Mesenchymal stem cell (in vitro differentiated cells and primary cell): ENCODE measurements at regions not wholly inside any gene's neighbourhood (a gene's known extent, or its start where the extent isn't known, plus 50 kb on each side); places are given as distances from the start of the nearest gene placed in this dataset.
"Not testable (repeated sequence)": the region's sequence is repeated elsewhere in the genome, so short reads cannot be mapped to it uniquely, and the experiment has no call there.

Experiments used
- DNase-seq: peaks from one replicate; pipeline ENCODE4 v3.0.0-alpha.2; 2013
- H2AFZ ChIP-seq: one replicate; pipeline ENCODE4 v1.6.1; 2013; ENCODE audit warnings: low read depth, mild to moderate bottlenecking, control low read depth, inconsistent platforms, low read length, moderate library complexity
- H2AK5ac ChIP-seq: 2 replicates; pipeline ENCODE4 v1.6.1; 2013; ENCODE audit warnings: low read length, moderate library complexity, mild to moderate bottlenecking, inconsistent platforms; ENCODE audit not compliant: severe bottlenecking
- H2BK120ac ChIP-seq: one replicate; pipeline ENCODE4 v1.6.1; 2013; ENCODE audit warnings: low read depth, mild to moderate bottlenecking, inconsistent platforms, low read length, moderate library complexity
- H2BK12ac ChIP-seq, 2 experiments: one replicate each; pipeline ENCODE4 v1.6.1; 2013; ENCODE audit warnings: inconsistent platforms in 2 of 2, low read length in 2 of 2, mild to moderate bottlenecking in 2 of 2, moderate library complexity in 2 of 2, control low read depth in 1 of 2
- H2BK15ac ChIP-seq: one replicate; pipeline ENCODE4 v1.6.1; 2013; ENCODE audit warnings: mild to moderate bottlenecking, low read depth, inconsistent platforms; ENCODE audit not compliant: poor library complexity, severe bottlenecking
- H2BK5ac ChIP-seq: 2 replicates; pipeline ENCODE4 v1.6.1; 2013; ENCODE audit warnings: low read depth, mild to moderate bottlenecking, low read length, control low read depth, inconsistent platforms; ENCODE audit not compliant: poor library complexity, severe bottlenecking
- H3K14ac ChIP-seq, 2 experiments: one replicate each; pipeline ENCODE4 v1.6.1; 2013; ENCODE audit warnings: inconsistent platforms in 2 of 2, low read length in 2 of 2, control low read depth in 1 of 2, mild to moderate bottlenecking in 1 of 2, moderate library complexity in 1 of 2
- H3K18ac ChIP-seq, 2 experiments: one replicate each; pipeline ENCODE4 v1.6.1; 2013; ENCODE audit warnings: inconsistent platforms in 2 of 2, low read length in 2 of 2, control low read depth in 1 of 2, low read depth in 1 of 2, mild to moderate bottlenecking in 1 of 2
- H3K23ac ChIP-seq, 2 experiments: one replicate each; pipeline ENCODE4 v1.6.1; 2013; ENCODE audit warnings: inconsistent platforms in 2 of 2, low read length in 2 of 2, mild to moderate bottlenecking in 2 of 2, moderate library complexity in 2 of 2, control low read depth in 1 of 2
- H3K27ac ChIP-seq: 2 replicates; pipeline ENCODE4 v1.5.1; 2013; ENCODE audit warnings: mild to moderate bottlenecking, moderate library complexity, low read length, control low read depth, inconsistent platforms; ENCODE audit not compliant: poor library complexity, severe bottlenecking
- H3K27me3 ChIP-seq, 2 experiments: 2 replicates each; pipeline versions ENCODE4 v1.6.1 to v1.7.0; 2013; ENCODE audit warnings: low read length in 2 of 2, mild to moderate bottlenecking in 2 of 2, moderate library complexity in 2 of 2, control low read depth in 1 of 2, inconsistent platforms in 1 of 2; ENCODE audit not compliant: control insufficient read depth in 1 of 2, insufficient read depth in 1 of 2
- H3K36me3 ChIP-seq, 2 experiments: 2 replicates each; pipeline versions ENCODE4 v1.6.1 to v1.7.0; 2013; ENCODE audit warnings: low read length in 2 of 2, control low read depth in 1 of 2, inconsistent platforms in 1 of 2, low read depth in 1 of 2, mild to moderate bottlenecking in 1 of 2; ENCODE audit not compliant: insufficient read depth in 2 of 2, control insufficient read depth in 1 of 2
- H3K4ac ChIP-seq, 2 experiments: one replicate each; pipeline ENCODE4 v1.6.1; 2013; ENCODE audit warnings: inconsistent platforms in 2 of 2, low read length in 2 of 2, mild to moderate bottlenecking in 2 of 2, moderate library complexity in 2 of 2, control low read depth in 1 of 2, low read depth in 1 of 2
- H3K4me1 ChIP-seq: 2 replicates; pipeline ENCODE4 v1.6.1; 2013; ENCODE audit warnings: low read depth, low read length, control low read depth; ENCODE audit not compliant: control insufficient read depth, insufficient read depth
- H3K4me2 ChIP-seq: 2 replicates; pipeline ENCODE4 v1.6.1; 2013; ENCODE audit warnings: low read length, mild to moderate bottlenecking, inconsistent platforms; ENCODE audit not compliant: poor library complexity, severe bottlenecking
- H3K4me3 ChIP-seq, 2 experiments: 2 replicates each; pipeline versions ENCODE4 v1.5.1 to v1.7.0; 2013; ENCODE audit warnings: low read length in 2 of 2, mild to moderate bottlenecking in 2 of 2, control low read depth in 1 of 2, low read depth in 1 of 2; ENCODE audit not compliant: insufficient read depth in 1 of 2
- H3K79me1 ChIP-seq: replicated peaks from 2 replicates; pipeline ENCODE4 v1.6.1; 2013; ENCODE audit warnings: mild to moderate bottlenecking, control low read depth, low read length, inconsistent platforms; ENCODE audit not compliant: poor library complexity, severe bottlenecking
- H3K9ac ChIP-seq: 2 replicates; pipeline ENCODE4 v1.7.0; 2013; ENCODE audit warnings: mild to moderate bottlenecking, low read length, moderate library complexity
- H3K9me3 ChIP-seq: 2 replicates; pipeline ENCODE4 v1.7.0; 2013; ENCODE audit warnings: mild to moderate bottlenecking, low read length; ENCODE audit not compliant: control insufficient read depth
- H4K8ac ChIP-seq: one replicate; pipeline ENCODE4 v1.6.1; 2013; ENCODE audit warnings: inconsistent platforms, mild to moderate bottlenecking, low read length, moderate library complexity
- H4K91ac ChIP-seq: one replicate; pipeline ENCODE4 v1.6.1; 2013; ENCODE audit warnings: mild to moderate bottlenecking, low read length, inconsistent platforms
- WGBS: methylation state at CpG from one replicate; pipeline ENCODE4 v1.1.7; 2013; ENCODE audit warnings: mixed read lengths; 5-methylcytosine and 5-hydroxymethylcytosine counted together

DNA sequence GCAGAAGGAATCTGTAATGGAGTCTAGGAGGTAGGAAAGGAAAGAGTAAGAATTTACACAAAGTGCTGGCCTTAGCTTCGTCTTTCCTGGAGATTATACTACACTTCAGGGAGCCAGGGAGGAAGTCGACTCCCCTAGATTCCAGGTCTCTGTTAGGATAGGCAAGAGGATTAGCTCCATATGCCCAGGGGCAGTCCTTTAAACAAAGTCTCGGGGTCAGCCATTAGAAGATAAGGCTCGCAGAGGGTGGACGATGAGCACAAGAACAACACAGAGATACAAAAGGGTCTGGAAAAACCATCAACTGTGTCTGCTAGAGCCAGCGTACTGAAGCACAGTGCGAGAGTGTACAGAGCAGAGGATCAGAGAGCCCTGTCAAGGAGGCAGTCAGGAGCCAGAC lies 344.7 kb upstream of the TNC start:
- Histone ChIP-seq H3K9me3 (no peaks in the 10 kb centered on the region), H3K9ac (no peak overlapping the region), H3K14ac (no peak overlapping the region), H3K18ac (no peak overlapping the region), H3K4me2 (no peak overlapping the region), H3K4me1 (no peaks in the 10 kb centered on the region), H2AFZ (no peak overlapping the region), H2BK120ac (no peak overlapping the region), H2BK5ac (no peak overlapping the region), H4K91ac (no peak overlapping the region), H3K36me3 (no peaks in the 10 kb centered on the region), H3K4ac (no peak overlapping the region), H2BK12ac (no peak overlapping the region), H3K27me3 (no peaks in the 10 kb centered on the region), H3K4me3 (no peak overlapping the region), H3K79me1 (no peaks in the 10 kb centered on the region), H2AK5ac (no peak overlapping the region), H4K8ac (no peak overlapping the region), H3K27ac (no peak overlapping the region), H2BK15ac (no peak overlapping the region), H3K23ac (no peak overlapping the region)
- 56% methylated on average over 7 of the region's 7 CpGs for WGBS
- no peak for DNase-seq

DNA sequence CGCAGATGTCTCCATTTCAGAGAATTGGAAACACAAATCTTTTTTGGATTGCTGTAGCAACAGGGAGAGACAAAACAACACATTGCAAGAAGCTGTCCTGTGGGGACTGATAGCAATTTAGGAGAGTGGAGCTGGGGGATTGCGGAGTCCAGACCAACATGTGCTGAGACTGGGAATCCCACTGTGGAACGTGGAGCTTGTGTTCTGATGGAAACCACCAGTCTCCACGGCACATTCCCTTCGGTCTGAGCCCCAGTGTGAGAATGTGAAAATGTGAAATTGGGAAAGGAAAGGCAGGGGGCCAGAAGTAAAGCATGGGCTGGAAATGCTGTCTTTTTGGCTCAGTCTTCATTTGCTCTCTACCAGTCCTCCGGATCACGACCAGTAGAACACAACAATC lies 348.8 kb upstream of the TNC start:
- H2AK5ac ChIP-seq, result no peak overlapping the region
- no peaks in the 10 kb centered on the region for H3K79me1 ChIP-seq
- H4K8ac ChIP-seq, result no peak overlapping the region
- H3K27me3 ChIP-seq, result no peaks in the 10 kb centered on the region
- DNase-seq, result no peak
- H3K4me3 ChIP-seq, result no peak overlapping the region
- no peaks in the 10 kb centered on the region for H3K36me3 ChIP-seq
- H2BK5ac ChIP-seq, result no peak overlapping the region
- no peak overlapping the region for H3K18ac ChIP-seq
- no peak overlapping the region for H3K9ac ChIP-seq
- no peak overlapping the region for H3K14ac ChIP-seq
- no peaks in the 10 kb centered on the region for H3K4me1 ChIP-seq
- H2BK15ac ChIP-seq, result no peak overlapping the region
- H3K4ac ChIP-seq, result no peak overlapping the region
- H3K9me3 ChIP-seq, result peaks cover 5% of the 10 kb centered on the region
- no peak overlapping the region for H2BK120ac ChIP-seq
- no peak overlapping the region for H3K23ac ChIP-seq
- no peak overlapping the region for H3K4me2 ChIP-seq
- H4K91ac ChIP-seq, result no peak overlapping the region
- no peak overlapping the region for H3K27ac ChIP-seq
- WGBS, result 87% methylated on average over 5 of the region's 7 CpGs
- H2AFZ ChIP-seq, result no peak overlapping the region
- no peak overlapping the region for H2BK12ac ChIP-seq

DNA sequence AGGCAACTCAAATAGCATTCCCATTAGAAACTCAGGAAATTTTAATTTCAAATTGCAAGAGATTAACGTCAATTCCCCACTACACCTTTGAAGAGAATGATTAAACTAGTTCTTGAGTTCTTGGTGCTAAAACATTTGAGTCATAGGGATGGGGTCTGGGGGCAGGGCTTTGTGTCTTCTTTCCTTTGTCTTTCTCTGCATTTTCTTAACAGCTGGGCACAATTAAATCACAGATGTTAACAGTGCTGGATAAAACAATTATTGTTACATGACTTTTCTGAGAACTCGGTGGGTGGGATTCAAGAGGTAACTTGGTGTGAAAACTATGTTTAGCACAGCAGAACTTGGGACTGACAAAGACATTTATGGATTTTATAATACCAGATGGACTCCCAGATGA lies 351.9 kb upstream of the TNC start:
- no peak overlapping the region for H2BK120ac ChIP-seq
- H3K9ac ChIP-seq, result no peak overlapping the region
- H3K4me1 ChIP-seq, result no peaks in the 10 kb centered on the region
- no peaks in the 10 kb centered on the region for H3K79me1 ChIP-seq
- no peak for DNase-seq
- H4K8ac ChIP-seq, result no peak overlapping the region
- no peak overlapping the region for H2BK15ac ChIP-seq
- no peak overlapping the region for H3K18ac ChIP-seq
- no peak overlapping the region for H3K23ac ChIP-seq
- no peak overlapping the region for H3K4ac ChIP-seq
- no peak overlapping the region for H3K27ac ChIP-seq
- WGBS, result 92% methylated on average over 1 of the region's 2 CpGs
- H2BK12ac ChIP-seq, result no peak overlapping the region
- no peak overlapping the region for H4K91ac ChIP-seq
- H3K4me2 ChIP-seq, result no peak overlapping the region
- H2BK5ac ChIP-seq, result no peak overlapping the region
- peaks cover 5% of the 10 kb centered on the region for H3K9me3 ChIP-seq
- no peak overlapping the region for H2AFZ ChIP-seq
- H2AK5ac ChIP-seq, result no peak overlapping the region
- no peaks in the 10 kb centered on the region for H3K36me3 ChIP-seq
- H3K27me3 ChIP-seq, result no peaks in the 10 kb centered on the region
- no peak overlapping the region for H3K4me3 ChIP-seq
- H3K14ac ChIP-seq, result no peak overlapping the region

DNA sequence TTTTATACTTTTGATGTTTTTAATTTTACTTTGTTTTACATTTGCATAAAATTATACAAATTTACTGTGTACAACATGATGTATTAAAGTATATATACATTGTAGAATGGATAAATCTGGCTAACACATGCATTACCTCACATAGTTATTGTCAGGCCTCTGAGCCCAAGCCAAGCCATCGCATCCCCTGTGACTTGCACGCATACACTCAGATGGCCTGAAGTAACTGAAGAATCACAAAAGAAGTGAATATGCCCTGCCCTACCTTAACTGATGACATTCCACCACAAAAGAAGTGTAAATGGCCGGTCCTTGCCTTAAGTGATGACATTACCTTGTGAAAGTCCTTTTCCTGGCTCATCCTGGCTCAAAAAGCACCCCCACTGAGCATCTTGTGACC lies 355.1 kb upstream of the TNC start:
- H2BK120ac ChIP-seq, H2AK5ac ChIP-seq, H3K23ac ChIP-seq, H3K4me1 ChIP-seq, H3K27me3 ChIP-seq, H4K91ac ChIP-seq, H3K18ac ChIP-seq, DNase-seq, H3K4me2 ChIP-seq, H2BK12ac ChIP-seq, H3K79me1 ChIP-seq, H3K9me3 ChIP-seq, H3K4me3 ChIP-seq, H4K8ac ChIP-seq, H2BK5ac ChIP-seq, H3K36me3 ChIP-seq, H2BK15ac ChIP-seq, H3K27ac ChIP-seq, H3K9ac ChIP-seq, H2AFZ ChIP-seq, H3K14ac ChIP-seq, H3K4ac ChIP-seq: not testable (repeated sequence)
- WGBS, result 94% methylated on average over 2 of the region's 3 CpGs
